ENCODE measurements at regions not wholly inside any gene's neighbourhood (a gene's known extent, or its start where the extent isn't known, plus 50 kb on each side); places are given as distances from the start of the nearest gene placed in this dataset.

DNA sequence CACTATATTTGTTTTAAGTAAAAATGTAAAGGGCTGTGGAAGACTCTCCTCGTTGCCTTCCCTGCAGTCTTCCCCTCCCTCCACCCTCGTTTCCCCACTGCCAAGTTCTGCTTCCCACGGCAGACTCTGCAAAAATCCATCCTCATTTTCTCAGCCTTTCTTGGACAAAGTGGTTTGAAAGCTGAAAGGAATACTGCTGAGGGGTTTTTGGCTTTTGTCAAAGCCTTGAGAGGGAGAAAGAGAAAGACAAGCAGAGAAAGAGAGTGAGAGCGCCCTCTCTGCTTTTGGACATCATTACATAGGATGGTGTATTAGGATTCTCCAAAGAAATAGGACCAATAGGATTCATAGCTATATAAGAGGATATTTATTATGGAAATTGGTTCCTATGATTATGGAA, 455.9 kb upstream of the SOX11 start:
- no peak for TF ChIP-seq CTCF (IDR thresholded peaks at IDR 0.05; ENCODE audit: extremely low read depth, missing control alignments)
- no peak for DNase-seq (ENCODE audit: low spot score)

DNA sequence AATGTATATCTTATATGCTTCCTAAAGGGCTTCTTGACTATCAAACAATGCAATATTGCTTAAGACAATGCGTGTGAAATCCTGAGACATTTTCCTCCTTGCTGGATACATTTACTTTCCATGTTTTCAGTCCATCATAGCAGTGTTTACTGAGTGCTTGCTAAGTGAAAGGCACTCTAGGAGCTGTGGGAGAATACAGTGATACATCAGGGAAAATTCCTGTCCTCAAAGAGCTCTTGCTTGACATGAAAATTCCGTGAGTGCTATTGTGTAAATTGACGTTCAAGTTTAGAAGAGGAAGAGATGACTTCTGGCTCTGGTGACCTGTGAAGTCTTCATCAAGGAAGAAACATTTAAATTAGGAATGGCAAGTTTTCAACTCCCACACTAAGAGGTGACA, 449.4 kb upstream of the SOX11 start:
- TF ChIP-seq CTCF (IDR thresholded peaks at IDR 0.05; ENCODE audit: extremely low read depth, missing control alignments) = no peak
- DNase-seq (ENCODE audit: low spot score) = no peak

DNA sequence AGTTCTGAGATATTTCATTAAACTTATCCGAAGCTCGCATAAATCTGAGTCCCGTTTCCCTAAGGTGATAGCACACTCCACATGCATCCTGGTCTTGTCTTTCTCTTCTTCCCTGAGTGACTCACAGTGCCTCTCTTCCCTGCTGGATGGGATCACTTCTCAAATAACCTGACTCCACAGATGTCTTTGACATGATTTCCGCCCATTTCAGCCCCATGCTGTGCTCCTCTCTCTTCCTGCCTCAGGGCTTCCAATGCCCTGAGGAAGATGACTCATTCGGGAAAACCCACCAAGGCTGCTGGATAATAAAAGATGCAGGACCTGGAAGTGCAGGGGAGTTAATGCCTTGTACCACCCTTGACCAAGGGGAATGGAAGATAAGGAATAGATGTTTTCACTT, 441.7 kb upstream of the SOX11 start:
- TF ChIP-seq CTCF (IDR thresholded peaks at IDR 0.05; ENCODE audit: extremely low read depth, missing control alignments) = no peak
- no peak for DNase-seq (ENCODE audit: low spot score)

DNA sequence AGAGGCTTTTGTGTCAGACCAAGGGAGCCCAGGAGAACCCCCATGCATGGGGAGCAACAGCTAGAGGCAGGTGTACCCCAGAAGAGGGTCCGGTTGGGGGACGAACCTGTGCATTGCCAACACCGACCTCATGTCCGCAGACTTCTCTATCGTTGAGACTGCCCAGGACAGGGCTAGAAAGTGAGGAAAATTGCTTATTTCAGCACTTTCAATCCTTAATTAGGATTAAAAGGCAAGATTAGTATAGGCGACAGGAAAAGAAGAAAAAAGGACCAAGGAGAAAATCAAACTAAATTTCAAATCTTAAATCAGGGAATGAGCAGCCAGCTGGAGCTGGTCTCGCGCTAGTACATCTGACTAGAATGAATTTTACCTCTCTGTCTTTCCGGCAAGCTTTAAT, 438.9 kb upstream of the SOX11 start:
- no peak for TF ChIP-seq CTCF (IDR thresholded peaks at IDR 0.05; ENCODE audit: extremely low read depth, missing control alignments)
- DNase-seq (ENCODE audit: low spot score) = no peak

DNA sequence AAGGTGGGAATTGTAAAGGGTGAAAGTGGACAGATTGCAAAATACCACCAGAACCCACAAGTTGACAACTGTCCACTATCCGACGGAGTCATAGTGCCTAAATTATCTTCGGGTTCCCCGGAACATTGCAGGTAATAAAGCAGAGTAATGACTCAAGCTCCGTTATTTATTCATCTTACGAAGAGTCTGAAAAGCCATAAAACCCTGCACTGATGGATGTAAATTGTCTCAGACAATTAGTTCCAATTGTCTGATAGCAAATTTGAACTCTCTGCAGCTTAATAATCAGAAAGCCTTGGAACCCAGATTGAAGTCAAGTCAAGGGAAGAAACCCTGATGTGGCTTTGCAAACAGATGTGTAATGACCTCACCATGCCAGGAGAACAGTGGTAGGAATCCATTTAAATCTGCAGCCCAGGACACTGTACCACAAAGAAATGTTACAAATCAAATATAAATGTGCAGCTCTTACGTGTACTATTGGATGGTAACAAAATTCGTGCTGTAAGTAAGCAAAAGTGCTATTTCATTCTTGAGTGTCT, 437.3 kb upstream of the SOX11 start:
- TF ChIP-seq CTCF (IDR thresholded peaks at IDR 0.05; ENCODE audit: extremely low read depth, missing control alignments) = no peak
- no peak for DNase-seq (ENCODE audit: low spot score)

GRCh38 chr2:5263291-5263690, 428.9 kb upstream of the SOX11 start:
- no peak for TF ChIP-seq CTCF (IDR thresholded peaks at IDR 0.05; ENCODE audit: extremely low read depth, missing control alignments)
- DNase-seq (ENCODE audit: low spot score) = no peak

DNA sequence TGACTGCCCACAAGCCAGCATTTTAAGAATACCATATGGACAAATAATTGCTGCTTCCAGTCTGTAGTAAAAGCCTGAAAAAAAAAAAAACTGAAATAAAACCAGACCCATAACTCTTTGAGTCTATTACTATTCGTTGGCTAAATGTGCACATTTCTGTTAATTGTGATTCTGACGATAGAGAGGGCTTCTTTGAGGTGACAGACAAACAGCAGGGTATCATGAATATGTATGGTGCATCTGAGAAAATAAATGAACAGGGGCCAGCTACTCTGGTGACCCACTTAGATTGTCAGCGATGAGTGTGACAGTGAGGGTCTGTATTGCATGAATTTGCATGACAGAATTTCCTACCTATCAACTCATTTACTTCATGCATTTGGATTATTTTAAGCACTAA, 427.8 kb upstream of the SOX11 start:
- no peak for TF ChIP-seq CTCF (IDR thresholded peaks at IDR 0.05; ENCODE audit: extremely low read depth, missing control alignments)
- DNase-seq (ENCODE audit: low spot score) = no peak

All from GM20000 (cell line).